ENCODE measurements at regions not wholly inside any gene's neighbourhood (a gene's known extent, or its start where the extent isn't known, plus 50 kb on each side); places are given as distances from the start of the nearest gene placed in this dataset.

DNA sequence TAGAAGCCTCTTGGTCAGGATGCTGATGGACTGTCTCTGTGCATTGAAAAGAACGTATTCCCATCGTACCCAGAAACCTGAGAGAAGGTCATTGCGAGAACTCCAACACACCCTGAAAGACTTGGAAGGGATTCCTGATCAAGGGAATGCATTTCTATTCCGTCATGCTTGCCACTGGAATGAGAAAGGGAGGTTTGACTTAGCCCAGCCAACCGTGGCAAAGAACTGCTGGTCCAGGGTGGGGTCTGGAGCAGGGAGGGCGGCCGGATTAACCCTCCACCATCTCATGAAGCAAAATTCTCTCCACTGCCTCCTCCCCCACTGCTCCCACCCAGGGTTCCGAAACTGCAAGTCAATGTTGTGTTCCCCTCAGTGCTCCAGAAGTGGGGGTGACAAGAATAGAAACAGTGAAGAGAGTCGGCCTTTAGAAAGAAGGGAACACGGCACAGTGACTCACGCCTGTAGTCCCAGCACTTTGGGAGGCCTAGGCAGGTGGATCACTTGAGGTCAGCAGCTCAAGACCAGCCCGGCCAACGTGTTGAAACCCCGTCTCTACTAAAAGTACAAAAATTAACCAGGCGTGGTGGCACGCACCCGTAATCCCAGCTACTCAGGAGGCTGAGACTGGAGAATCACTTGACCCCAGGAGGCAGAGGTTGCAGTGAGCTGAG lies 137.5 kb upstream of the MGMT start:
- POLR2A ChIA-PET (ENCODE audit: partially characterized antibody) = no interaction called here
- H3K4me3 Mint-ChIP-seq = no peak overlapping the region
- CTCF ChIA-PET (ENCODE audit: partially characterized antibody) = no interaction called here
- H3K9me3 Mint-ChIP-seq = no peaks in the 10 kb centered on the region
- peaks cover 0 to 7% (median 0%) of the 10 kb centered on the region in 4 donors for H3K4me1 Mint-ChIP-seq
- DNase-seq = no peak
- H3K27me3 ChIP-seq (ENCODE audit: insufficient read depth, low read length) = no peaks in the 10 kb centered on the region
- peaks cover 2 to 3% of the 10 kb centered on the region in 2 donors for H3K27me3 Mint-ChIP-seq
- intact Hi-C loops (cut with micrococcal nuclease) = no loop called here
- H3K4me3 ChIP-seq (ENCODE audit: low read length in 2 of 2) = no peak overlapping the region
- H3K36me3 Mint-ChIP-seq = no peaks in the 10 kb centered on the region
- no peaks in the 10 kb centered on the region for H3K4me1 ChIP-seq (ENCODE audit: insufficient read depth, low read length)
- H3K27ac ChIP-seq (ENCODE audit: low read depth, low read length) = no peak overlapping the region
- no peak overlapping the region for H3K27ac Mint-ChIP-seq
- no peaks in the 10 kb centered on the region for H3K9me3 ChIP-seq (ENCODE audit: control insufficient read depth in 1 of 2, low read length in 2 of 2)
- H3K36me3 ChIP-seq (ENCODE audit: insufficient read depth, low read length) = no peaks in the 10 kb centered on the region

GRCh38 chr10:129330211-129330610 lies 136.8 kb upstream of the MGMT start:
- H3K9me3 ChIP-seq (ENCODE audit: control insufficient read depth in 1 of 2, low read length in 2 of 2) = no peaks in the 10 kb centered on the region
- H3K4me3 Mint-ChIP-seq = no peak overlapping the region
- H3K9me3 Mint-ChIP-seq = no peaks in the 10 kb centered on the region
- H3K27ac Mint-ChIP-seq = no peak overlapping the region
- peaks cover 0 to 7% (median 0%) of the 10 kb centered on the region in 4 donors for H3K4me1 Mint-ChIP-seq
- ChIA-PET POLR2A (ENCODE audit: partially characterized antibody) (no interaction called here), CTCF (ENCODE audit: partially characterized antibody) (no interaction called here)
- no peaks in the 10 kb centered on the region for H3K27me3 ChIP-seq (ENCODE audit: insufficient read depth, low read length)
- peaks cover 2 to 3% of the 10 kb centered on the region in 2 donors for H3K27me3 Mint-ChIP-seq
- no peaks in the 10 kb centered on the region for H3K36me3 ChIP-seq (ENCODE audit: insufficient read depth, low read length)
- intact Hi-C loops (cut with micrococcal nuclease) = no loop called here
- H3K4me1 ChIP-seq (ENCODE audit: insufficient read depth, low read length) = no peaks in the 10 kb centered on the region
- H3K36me3 Mint-ChIP-seq = no peaks in the 10 kb centered on the region
- no peak overlapping the region for H3K27ac ChIP-seq (ENCODE audit: low read depth, low read length)
- no peak for DNase-seq
- H3K4me3 ChIP-seq (ENCODE audit: low read length in 2 of 2) = no peak overlapping the region

GRCh38 chr10:129331207-129331838 lies 135.7 kb upstream of the MGMT start:
- DNase-seq = no peak
- Histone ChIP-seq H3K4me3 (ENCODE audit: low read length in 2 of 2) (no peak overlapping the region), H3K27ac (ENCODE audit: low read depth, low read length) (no peak overlapping the region), H3K27me3 (ENCODE audit: insufficient read depth, low read length) (no peaks in the 10 kb centered on the region), H3K36me3 (ENCODE audit: insufficient read depth, low read length) (no peaks in the 10 kb centered on the region), H3K9me3 (ENCODE audit: control insufficient read depth in 1 of 2, low read length in 2 of 2) (no peaks in the 10 kb centered on the region), H3K4me1 (ENCODE audit: insufficient read depth, low read length) (no peaks in the 10 kb centered on the region)
- intact Hi-C loops (cut with micrococcal nuclease) = no loop called here
- no peak overlapping the region for H3K27ac Mint-ChIP-seq
- peaks cover 2 to 3% of the 10 kb centered on the region in 2 donors for H3K27me3 Mint-ChIP-seq
- peaks cover 0 to 7% (median 0%) of the 10 kb centered on the region in 4 donors for H3K4me1 Mint-ChIP-seq
- no peak overlapping the region for H3K4me3 Mint-ChIP-seq
- H3K9me3 Mint-ChIP-seq = no peaks in the 10 kb centered on the region
- H3K36me3 Mint-ChIP-seq = no peaks in the 10 kb centered on the region
- ChIA-PET POLR2A (ENCODE audit: partially characterized antibody) (interaction anchor here (1.0 kb wide), 1 partner anchor 300 kb away, joined by 4 read pairs; no protein-coding TSS in a partner anchor), CTCF (ENCODE audit: partially characterized antibody) (interaction anchor here (2.0 to 2.6 kb wide), 2 partner anchors 297 to 300 kb away, joined by 9 to 21 read pairs; no protein-coding TSS in a partner anchor)

DNA sequence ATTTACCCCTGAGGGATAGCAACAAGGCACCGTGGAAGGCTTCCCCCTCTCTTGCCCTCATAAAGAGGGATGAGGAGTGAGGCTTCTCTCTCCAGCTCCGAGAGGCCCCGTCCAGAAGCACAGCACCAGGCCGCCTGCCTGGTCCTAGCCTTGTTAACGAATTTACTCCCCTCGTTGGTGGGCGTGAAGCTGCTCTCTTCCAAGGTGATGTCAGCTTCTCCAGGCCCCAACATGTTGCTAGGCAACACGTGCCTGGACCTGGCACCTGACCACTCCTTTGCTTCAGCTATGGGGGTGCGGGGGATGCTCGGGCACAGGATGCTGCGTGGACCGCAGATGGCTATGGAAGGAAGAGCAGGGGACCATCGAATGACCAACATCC lies 135.2 kb upstream of the MGMT start:
- Mint-ChIP-seq H3K9me3 (no peaks in the 10 kb centered on the region), H3K27ac (no peak overlapping the region), H3K36me3 (no peaks in the 10 kb centered on the region), H3K27me3 (peaks cover 2 to 3% of the 10 kb centered on the region in 2 donors), H3K4me3 (no peak overlapping the region), H3K4me1 (peaks cover 0 to 7% (median 0%) of the 10 kb centered on the region in 4 donors)
- no peak for DNase-seq
- intact Hi-C loops (cut with micrococcal nuclease) = no loop called here
- POLR2A ChIA-PET (ENCODE audit: partially characterized antibody) = interaction anchor here (1.0 kb wide), 1 partner anchor 300 kb away, joined by 4 read pairs; no protein-coding TSS in a partner anchor
- Histone ChIP-seq H3K27ac (ENCODE audit: low read depth, low read length) (no peak overlapping the region), H3K4me3 (ENCODE audit: low read length in 2 of 2) (no peak overlapping the region), H3K27me3 (ENCODE audit: insufficient read depth, low read length) (no peaks in the 10 kb centered on the region), H3K4me1 (ENCODE audit: insufficient read depth, low read length) (no peaks in the 10 kb centered on the region), H3K36me3 (ENCODE audit: insufficient read depth, low read length) (no peaks in the 10 kb centered on the region), H3K9me3 (ENCODE audit: control insufficient read depth in 1 of 2, low read length in 2 of 2) (no peaks in the 10 kb centered on the region)
- CTCF ChIA-PET (ENCODE audit: partially characterized antibody) = interaction anchor here (0.5 to 2.6 kb wide), 4 partner anchors 38 to 303 kb away, joined by 3 to 21 read pairs (median 6); no protein-coding TSS in a partner anchor

DNA sequence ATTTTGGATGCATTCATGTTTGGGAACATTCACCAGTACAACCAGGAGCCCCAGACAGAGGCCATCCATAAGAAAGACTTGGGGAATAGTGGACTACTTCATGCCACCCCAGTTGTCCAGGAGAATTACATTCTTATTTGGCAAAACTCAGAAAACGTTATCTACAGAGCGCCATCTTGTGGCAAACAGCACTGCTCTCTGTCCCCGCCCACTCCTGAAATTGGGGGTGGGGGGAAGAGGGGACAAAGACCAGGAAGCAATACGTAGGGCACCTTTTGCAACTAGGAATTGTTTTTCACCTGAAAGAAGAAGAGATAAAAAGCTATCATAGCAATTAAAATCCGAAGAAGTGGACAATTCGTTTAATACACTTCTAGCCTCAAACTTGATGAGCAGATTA lies 134.6 kb upstream of the MGMT start:
- no peaks in the 10 kb centered on the region for H3K36me3 ChIP-seq (ENCODE audit: insufficient read depth, low read length)
- Mint-ChIP-seq H3K4me1 (peaks cover 0 to 7% (median 0%) of the 10 kb centered on the region in 4 donors), H3K36me3 (no peaks in the 10 kb centered on the region), H3K9me3 (no peaks in the 10 kb centered on the region), H3K27ac (peak overlapping the region in 1 of 7 donors; percentile 25), H3K27me3 (peaks cover 2 to 3% of the 10 kb centered on the region in 2 donors), H3K4me3 (no peak overlapping the region)
- H3K27me3 ChIP-seq (ENCODE audit: insufficient read depth, low read length) = no peaks in the 10 kb centered on the region
- intact Hi-C loops (cut with micrococcal nuclease) = no loop called here
- DNase-seq = peak in 3 of 5 donors; percentile 0 to 13 (median 1)
- ChIA-PET CTCF (ENCODE audit: partially characterized antibody) (interaction anchor here (0.5 to 2.6 kb wide), 4 partner anchors 39 to 304 kb away, joined by 3 to 21 read pairs (median 6); no protein-coding TSS in a partner anchor), POLR2A (ENCODE audit: partially characterized antibody) (interaction anchor here (1.0 kb wide), 1 partner anchor 301 kb away, joined by 4 read pairs; no protein-coding TSS in a partner anchor)
- no peaks in the 10 kb centered on the region for H3K9me3 ChIP-seq (ENCODE audit: control insufficient read depth in 1 of 2, low read length in 2 of 2)
- no peak overlapping the region for H3K4me3 ChIP-seq (ENCODE audit: low read length in 2 of 2)
- no peak overlapping the region for H3K27ac ChIP-seq (ENCODE audit: low read depth, low read length)
- no peaks in the 10 kb centered on the region for H3K4me1 ChIP-seq (ENCODE audit: insufficient read depth, low read length)

DNA sequence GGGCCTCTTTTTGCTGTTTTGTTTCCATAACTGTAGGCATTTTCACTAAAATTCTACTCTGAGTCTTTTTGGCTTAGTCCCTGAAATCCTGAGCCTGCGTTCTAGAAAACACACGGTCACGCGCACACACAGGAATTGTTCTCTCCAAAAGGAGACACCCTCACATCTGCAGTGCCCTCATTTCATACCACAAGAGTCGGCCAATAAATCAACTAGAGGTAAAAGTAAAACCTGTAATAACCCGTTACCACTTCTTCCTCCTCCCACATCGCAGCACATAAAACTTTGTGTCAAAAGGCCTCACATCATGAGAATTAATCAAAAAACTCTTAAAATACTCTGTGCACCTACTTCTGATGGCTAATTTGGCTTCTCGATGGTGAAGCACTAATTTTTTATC lies 133.3 kb upstream of the MGMT start:
- Histone ChIP-seq H3K4me1 (ENCODE audit: insufficient read depth, low read length) (no peaks in the 10 kb centered on the region), H3K27ac (ENCODE audit: low read depth, low read length) (no peak overlapping the region), H3K4me3 (ENCODE audit: low read length in 2 of 2) (no peak overlapping the region), H3K27me3 (ENCODE audit: insufficient read depth, low read length) (no peaks in the 10 kb centered on the region), H3K36me3 (ENCODE audit: insufficient read depth, low read length) (no peaks in the 10 kb centered on the region), H3K9me3 (ENCODE audit: control insufficient read depth in 1 of 2, low read length in 2 of 2) (no peaks in the 10 kb centered on the region)
- intact Hi-C loops (cut with micrococcal nuclease) = no loop called here
- peaks cover 0 to 7% (median 0%) of the 10 kb centered on the region in 4 donors for H3K4me1 Mint-ChIP-seq
- H3K27ac Mint-ChIP-seq = no peak overlapping the region
- no peak overlapping the region for H3K4me3 Mint-ChIP-seq
- no peaks in the 10 kb centered on the region for H3K9me3 Mint-ChIP-seq
- H3K36me3 Mint-ChIP-seq = no peaks in the 10 kb centered on the region
- ChIA-PET POLR2A (ENCODE audit: partially characterized antibody) (no interaction called here), CTCF (ENCODE audit: partially characterized antibody) (no interaction called here)
- DNase-seq = no peak
- peaks cover 0 to 3% of the 10 kb centered on the region in 2 donors for H3K27me3 Mint-ChIP-seq

DNA sequence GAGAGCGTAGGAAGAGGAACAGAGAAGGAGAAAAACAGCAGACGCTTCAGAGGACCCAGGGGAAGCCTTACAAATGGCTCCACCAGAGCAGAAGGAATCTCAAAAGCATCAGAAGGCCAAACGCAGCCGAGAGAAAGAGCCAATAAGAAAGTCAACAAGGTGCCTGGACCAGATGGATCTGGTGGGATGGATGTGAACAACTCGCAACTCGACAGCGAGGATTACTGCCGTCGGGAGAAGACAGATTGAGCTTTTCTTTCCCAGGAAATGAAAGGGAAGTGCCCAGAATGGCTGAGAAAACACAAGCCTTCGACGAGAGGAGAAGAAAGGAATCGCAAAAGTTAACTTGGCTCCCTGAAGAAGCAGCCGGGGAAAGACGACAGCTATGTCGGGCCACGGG lies 132.8 kb upstream of the MGMT start:
- POLR2A ChIA-PET (ENCODE audit: partially characterized antibody) = no interaction called here
- Mint-ChIP-seq H3K9me3 (no peaks in the 10 kb centered on the region), H3K27me3 (peaks cover 0 to 4% of the 10 kb centered on the region in 2 donors)

More for the DNA sequence above, 132.8 kb upstream of the MGMT start:
- H3K4me1 ChIP-seq (ENCODE audit: insufficient read depth, low read length) = no peaks in the 10 kb centered on the region
- no peak overlapping the region for H3K27ac Mint-ChIP-seq
- no peaks in the 10 kb centered on the region for H3K27me3 ChIP-seq (ENCODE audit: insufficient read depth, low read length)
- H3K36me3 Mint-ChIP-seq = no peaks in the 10 kb centered on the region
- intact Hi-C loops (cut with micrococcal nuclease) = no loop called here
- CTCF ChIA-PET (ENCODE audit: partially characterized antibody) = no interaction called here
- no peaks in the 10 kb centered on the region for H3K9me3 ChIP-seq (ENCODE audit: control insufficient read depth in 1 of 2, low read length in 2 of 2)
- DNase-seq = no peak
- H3K36me3 ChIP-seq (ENCODE audit: insufficient read depth, low read length) = no peaks in the 10 kb centered on the region
- no peak overlapping the region for H3K4me3 Mint-ChIP-seq
- no peak overlapping the region for H3K27ac ChIP-seq (ENCODE audit: low read depth, low read length)
- peaks cover 0 to 7% (median 0%) of the 10 kb centered on the region in 4 donors for H3K4me1 Mint-ChIP-seq
- no peak overlapping the region for H3K4me3 ChIP-seq (ENCODE audit: low read length in 2 of 2)

Data from CD4-positive, alpha-beta memory T cell (primary cell).